ENCODE measurements at regions not wholly inside any gene's neighbourhood (a gene's known extent, or its start where the extent isn't known, plus 50 kb on each side); places are given as distances from the start of the nearest gene placed in this dataset.

DNA sequence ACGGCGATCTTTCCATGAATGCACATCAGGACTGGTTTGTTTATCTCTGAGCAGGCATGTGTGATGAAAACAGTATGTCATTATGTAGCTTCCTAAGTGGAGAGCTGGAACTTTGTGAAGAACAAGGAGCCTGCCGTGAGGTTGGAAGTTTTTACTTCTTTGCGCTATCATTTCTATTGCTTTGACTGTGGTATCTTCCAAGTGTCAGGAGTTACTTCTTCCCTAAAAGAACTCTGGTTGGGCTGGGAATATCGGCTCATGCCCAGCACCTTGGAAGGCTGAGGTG, 167.4 kb upstream of the AHR start:
- Histone ChIP-seq H3K27ac (ENCODE audit: low read depth, low read length) (no peak overlapping the region), H4K8ac (ENCODE audit: extremely low read depth, insufficient read depth, low read length) (no peak overlapping the region), H3K27me3 (replicated peaks in 1 of 4; ENCODE audit: control insufficient read depth in 3 of 4, extremely low read depth in 1 of 4, insufficient read depth in 3 of 4, low read length in 3 of 4) (no peaks in the 10 kb centered on the region), H3K23me2 (ENCODE audit: low read depth, low read length) (no peaks in the 10 kb centered on the region), H2BK5ac (ENCODE audit: low read depth, low read length) (no peak overlapping the region), H3K18ac (ENCODE audit: extremely low read depth, low read length) (no peak overlapping the region), H3K23ac (ENCODE audit: insufficient read length) (no peak overlapping the region), H3K4me1 (replicated peaks in 1 of 4; ENCODE audit: control insufficient read depth in 3 of 4, insufficient read depth in 4 of 4, low read length in 3 of 4) (no peaks in the 10 kb centered on the region), H2BK20ac (ENCODE audit: low read length) (no peak overlapping the region), H2AFZ (ENCODE audit: low read length) (no peak overlapping the region), H3K4ac (replicated peaks; ENCODE audit: insufficient read length, low read depth, low read length) (no peak overlapping the region), H2AK5ac (ENCODE audit: low read depth, low read length) (no peak overlapping the region), H3K9ac (replicated peaks in 1 of 4; ENCODE audit: extremely low read depth in 1 of 4, low read depth in 3 of 4, low read length in 3 of 4) (no peak overlapping the region), H4K20me1 (replicated peaks in 1 of 2; ENCODE audit: control insufficient read depth in 1 of 2, insufficient read depth in 2 of 2, low read length in 2 of 2) (no peaks in the 10 kb centered on the region), H4K5ac (ENCODE audit: insufficient read length, low read depth, low read length) (no peak overlapping the region), H3K9me3 (ENCODE audit: insufficient read depth in 2 of 2, low read depth in 1 of 2, low read length in 1 of 2) (no peaks in the 10 kb centered on the region), H2BK12ac (ENCODE audit: low read depth, low read length) (no peak overlapping the region), H2BK120ac (replicated peaks; ENCODE audit: low read depth, low read length) (no peak overlapping the region), H3K79me1 (ENCODE audit: low read depth, low read length) (no peaks in the 10 kb centered on the region), H4K91ac (replicated peaks; ENCODE audit: insufficient read length, low read length) (no peak overlapping the region), H3K79me2 (ENCODE audit: control insufficient read depth in 1 of 2, insufficient read depth in 2 of 2, low read length in 2 of 2) (no peaks in the 10 kb centered on the region), H3K36me3 (ENCODE audit: control insufficient read depth in 2 of 4, insufficient read depth in 4 of 4, low read length in 3 of 4) (no peaks in the 10 kb centered on the region), H3K14ac (ENCODE audit: insufficient read length) (no peak overlapping the region), H3K4me3 (ENCODE audit: extremely low read depth in 1 of 4, insufficient read depth in 2 of 4, low read depth in 3 of 4, low read length in 4 of 4) (no peak overlapping the region), H3K56ac (replicated peaks; ENCODE audit: insufficient read length, low read depth, low read length) (no peak overlapping the region), H3K4me2 (ENCODE audit: insufficient read depth in 1 of 2, low read depth in 2 of 2, low read length in 2 of 2) (no peak overlapping the region), H2BK15ac (ENCODE audit: low read length) (no peak overlapping the region)
- TF ChIP-seq TBP (IDR thresholded peaks at IDR 0.05; ENCODE audit: low read depth, low read length) (no peak), SIN3A (conservative IDR thresholded peaks at IDR 0.05 in 1 of 2, IDR thresholded peaks at IDR 0.05 in 1 of 2; ENCODE audit: low read depth in 1 of 2, low read length in 2 of 2) (no peak), YY1 (IDR thresholded peaks at IDR 0.05; ENCODE audit: low read depth, low read length) (no peak), CBX5 (IDR thresholded peaks at IDR 0.05; ENCODE audit: low read depth, low read length) (no peak)
- DNase-seq (ENCODE audit: low read depth in 1 of 2, low spot score in 2 of 2) (no peak), FAIRE-seq (no peak)
- POLR2A ChIA-PET (ENCODE audit: partially characterized antibody), result no interaction called here
- CTCF ChIA-PET (ENCODE audit: partially characterized antibody), result no interaction called here
- WGBS, 2 experiments (ENCODE audit: extremely low coverage in 1 of 2, insufficient coverage in 1 of 2, insufficient read length in 1 of 2, insufficient replicate concordance in 2 of 2, low coverage in 1 of 2, low lambda C conversion rate in 2 of 2, missing lambda C conversion rate in 1 of 2), result 92% methylated on average over 5 of the region's 5 CpGs; no CpG with 5 or more reads in 1 of the 2 experiments
